ENCODE measurements at regions not wholly inside any gene's neighbourhood (a gene's known extent, or its start where the extent isn't known, plus 50 kb on each side); places are given as distances from the start of the nearest gene placed in this dataset.

- TF ChIP-seq CTCF (IDR thresholded peaks at IDR 0.05) (no peak), POLR2A (IDR thresholded peaks at IDR 0.05) (no peak), POLR2AphosphoS5 (IDR thresholded peaks at IDR 0.05) (no peak)
Observed at GRCh38 chr7:65308300-65308678, 65.4 kb upstream of the ZNF92 start.

All from transverse colon (tissue), 4 donors.